ENCODE measurements at regions not wholly inside any gene's neighbourhood (a gene's known extent, or its start where the extent isn't known, plus 50 kb on each side); places are given as distances from the start of the nearest gene placed in this dataset.

- Histone ChIP-seq H2BK15ac (ENCODE audit: low read length) (no peak overlapping the region), H3K27me3 (replicated peaks in 1 of 4; ENCODE audit: control insufficient read depth in 3 of 4, extremely low read depth in 1 of 4, insufficient read depth in 3 of 4, low read length in 3 of 4) (no peaks in the 10 kb centered on the region), H2BK20ac (ENCODE audit: low read length) (no peak overlapping the region), H3K18ac (ENCODE audit: extremely low read depth, low read length) (no peak overlapping the region; the same call in 1 of the 2 replicates), H3K23ac (ENCODE audit: insufficient read length) (no peak overlapping the region), H2AFZ (ENCODE audit: low read length) (peak overlapping the region; percentile 65; the same call in 1 of the 2 replicates), H2AK5ac (ENCODE audit: low read depth, low read length) (no peak overlapping the region), H4K91ac (replicated peaks; ENCODE audit: insufficient read length, low read length) (no peak overlapping the region), H3K56ac (replicated peaks; ENCODE audit: insufficient read length, low read depth, low read length) (no peak overlapping the region), H3K79me1 (ENCODE audit: low read depth, low read length) (no peaks in the 10 kb centered on the region), H3K23me2 (ENCODE audit: low read depth, low read length) (no peaks in the 10 kb centered on the region; the same call in 1 of the 2 replicates), H4K20me1 (replicated peaks in 1 of 2; ENCODE audit: control insufficient read depth in 1 of 2, insufficient read depth in 2 of 2, low read length in 2 of 2) (no peaks in the 10 kb centered on the region), H4K5ac (ENCODE audit: insufficient read length, low read depth, low read length) (no peak overlapping the region), H3K4me3 (ENCODE audit: extremely low read depth in 1 of 4, insufficient read depth in 2 of 4, low read depth in 3 of 4, low read length in 4 of 4) (no peak overlapping the region), H3K14ac (ENCODE audit: insufficient read length) (no peak overlapping the region), H3K9me3 (ENCODE audit: insufficient read depth in 2 of 2, low read depth in 1 of 2, low read length in 1 of 2) (no peaks in the 10 kb centered on the region), H2BK5ac (ENCODE audit: low read depth, low read length) (no peak overlapping the region), H3K27ac (ENCODE audit: low read depth, low read length) (no peak overlapping the region), H3K4ac (replicated peaks; ENCODE audit: insufficient read length, low read depth, low read length) (no peak overlapping the region), H3K4me1 (replicated peaks in 1 of 4; ENCODE audit: control insufficient read depth in 3 of 4, insufficient read depth in 4 of 4, low read length in 3 of 4) (no peaks in the 10 kb centered on the region; a peak in 1 of 7 replicates), H3K9ac (replicated peaks in 1 of 4; ENCODE audit: extremely low read depth in 1 of 4, low read depth in 3 of 4, low read length in 3 of 4) (no peak overlapping the region), H3K4me2 (ENCODE audit: insufficient read depth in 1 of 2, low read depth in 2 of 2, low read length in 2 of 2) (no peak overlapping the region), H3K36me3 (ENCODE audit: control insufficient read depth in 2 of 4, insufficient read depth in 4 of 4, low read length in 3 of 4) (no peaks in the 10 kb centered on the region), H2BK12ac (ENCODE audit: low read depth, low read length) (no peak overlapping the region), H3K79me2 (ENCODE audit: control insufficient read depth in 1 of 2, insufficient read depth in 2 of 2, low read length in 2 of 2) (no peaks in the 10 kb centered on the region), H2BK120ac (replicated peaks; ENCODE audit: low read depth, low read length) (no peak overlapping the region), H4K8ac (ENCODE audit: extremely low read depth, insufficient read depth, low read length) (no peak overlapping the region)
- no peak for DNase-seq (ENCODE audit: low read depth in 1 of 2, low spot score in 2 of 2)
- POLR2A ChIA-PET (ENCODE audit: partially characterized antibody): no interaction called here
- no peak for FAIRE-seq
- CTCF ChIA-PET (ENCODE audit: partially characterized antibody): interaction anchor here (1.1 to 1.2 kb wide), 3 partner anchors 9 to 32 kb away, joined by 3 to 6 read pairs (median 3); no protein-coding TSS in a partner anchor
- TF ChIP-seq PHF8 (conservative IDR thresholded peaks at IDR 0.05; ENCODE audit: low read depth, low read length) (no peak), TEAD4 (IDR thresholded peaks at IDR 0.05; ENCODE audit: low read depth, low read length) (peak; percentile 77)
Measured at GRCh38 chr18:39990540-39990939, 1964.5 kb upstream of the PIK3C3 start.

Data from H1 (cell line).